Caco-2 (cell line): ENCODE measurements at regions not wholly inside any gene's neighbourhood (a gene's known extent, or its start where the extent isn't known, plus 50 kb on each side); places are given as distances from the start of the nearest gene placed in this dataset.

Source experiments
- BruUV-seq: library from RNA; stranded (reverse); fragments of 400-500 nt; replicated peaks from 2 replicates; lab custom pipeline; 2021; lab: Mats Ljungman, UMichigan
- CTCF ChIA-PET: fragments of 300-600 bp; sonication (Branson Sonifier 250); formaldehyde crosslinking; loops from one replicate; lab custom pipeline; 2022; ENCODE audit warnings: antibody characterized with exemption; lab: Charles Lee
- POLR2A ChIA-PET: fragments of 300-600 bp; sonication (Branson Sonifier 250); formaldehyde crosslinking; loops from one replicate; lab custom pipeline; 2022; ENCODE audit warnings: antibody characterized with exemption; lab: Charles Lee
- DNase-seq, 2 experiments: peaks; one replicate each; pipeline versions ENCODE4 v3.0.0 to v3.0.0-alpha.2; 2020 to 2022
- H3K27me3 ChIP-seq: replicated peaks from 2 replicates; pipeline ENCODE4 v1.6.0; 2011; ENCODE audit warnings: low read length; ENCODE audit not compliant: control insufficient read depth, insufficient read depth
- H3K36me3 ChIP-seq: 2 replicates; pipeline ENCODE4 v1.5.1; 2011; ENCODE audit warnings: low read length; ENCODE audit not compliant: control insufficient read depth, insufficient read depth
- H3K4me1 ChIP-seq: fragments of 250-450 bp; sonication (Bioruptor Pico); 2 replicates; pipeline ENCODE4 v1.5.1; 2020; ENCODE audit warnings: mild to moderate bottlenecking
- H3K4me3 ChIP-seq: 2 replicates; pipeline ENCODE4 v1.5.1; 2011; ENCODE audit warnings: low read depth, mild to moderate bottlenecking, control low read depth, low read length
- H3K9me3 ChIP-seq: fragments of 250-450 bp; sonication (Bioruptor Pico); 2 replicates; pipeline ENCODE4 v1.5.1; 2020; ENCODE audit warnings: mild to moderate bottlenecking, moderate library complexity
- H3K27ac Mint-ChIP-seq: one replicate; pipeline ENCODE4 v1.8.0; 2022; ENCODE audit warnings: mixed read lengths; ENCODE audit not compliant: unreplicated experiment
- H3K27me3 Mint-ChIP-seq: one replicate; pipeline ENCODE4 v1.8.0; 2022; ENCODE audit warnings: mixed read lengths; ENCODE audit not compliant: insufficient read depth, unreplicated experiment
- H3K36me3 Mint-ChIP-seq: one replicate; pipeline ENCODE4 v1.8.0; 2022; ENCODE audit warnings: mild to moderate bottlenecking, mixed read lengths; ENCODE audit not compliant: insufficient read depth, unreplicated experiment
- H3K4me1 Mint-ChIP-seq: one replicate; pipeline ENCODE4 v1.8.0; 2022; ENCODE audit warnings: low read depth, mixed read lengths; ENCODE audit not compliant: unreplicated experiment
- H3K4me3 Mint-ChIP-seq: one replicate; pipeline ENCODE4 v1.8.0; 2022; ENCODE audit warnings: mild to moderate bottlenecking, moderate library complexity, mixed read lengths; ENCODE audit not compliant: unreplicated experiment
- H3K9me3 Mint-ChIP-seq: one replicate; pipeline ENCODE4 v1.8.0; 2022; ENCODE audit warnings: mixed read lengths; ENCODE audit not compliant: unreplicated experiment
- intact Hi-C: fragments of 100-400 bp; cut with micrococcal nuclease; formaldehyde crosslinking; loops from one replicate; pipeline ENCODE4 v1.10.0; 2022; ENCODE audit not compliant: unreplicated experiment
- TF ChIP-seq, protein P1 (sequence below), 2 experiments: fragments of 200-600 bp in 1 of 2; IDR thresholded peaks; 1 replicate in 1 of 2; 2 replicates in 1 of 2; pipeline versions ENCODE4 v1.5.1 to v1.8.0; 2011 to 2022; ENCODE audit warnings: antibody characterized with exemption in 1 of 2, control low read depth in 1 of 2, inconsistent platforms in 1 of 2, low read depth in 1 of 2, low read length in 1 of 2, mild to moderate bottlenecking in 1 of 2, moderate library complexity in 1 of 2; ENCODE audit not compliant: insufficient read depth in 1 of 2, severe bottlenecking in 1 of 2, unreplicated experiment in 1 of 2

DNA sequence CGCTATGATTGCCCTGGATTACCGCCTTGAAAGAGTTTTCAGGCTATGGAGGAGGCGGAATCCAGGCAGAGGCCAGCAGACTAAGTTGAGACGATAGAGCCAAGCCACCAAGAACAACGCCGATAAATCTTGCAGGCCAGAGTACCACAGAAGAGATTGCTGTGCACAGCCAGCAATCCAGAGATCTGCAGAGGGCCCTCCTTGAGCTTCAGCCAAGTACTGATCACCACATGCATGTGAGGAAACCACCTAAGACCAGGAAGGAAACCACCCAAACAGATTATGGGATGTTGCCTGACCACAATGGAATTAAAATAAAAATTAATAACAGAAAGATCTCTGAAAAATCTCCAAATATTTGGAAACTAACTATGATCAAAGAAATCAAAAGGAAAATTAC is 74.9 kb downstream of the GCNT4 start:
- H3K27me3 ChIP-seq: no peaks in the 10 kb centered on the region
- Mint-ChIP-seq H3K27me3 (no peaks in the 10 kb centered on the region), H3K9me3 (peaks cover 23% of the 10 kb centered on the region), H3K36me3 (no peaks in the 10 kb centered on the region), H3K4me1 (no peaks in the 10 kb centered on the region), H3K4me3 (no peak overlapping the region), H3K27ac (no peak overlapping the region)
- BruUV-seq: no TSS peak
- POLR2A ChIA-PET: no interaction called here
- no peak for DNase-seq
- CTCF ChIA-PET: no interaction called here
- peaks cover 4% of the 10 kb centered on the region; the same call in 1 of the 2 replicates for H3K9me3 ChIP-seq
- no peaks in the 10 kb centered on the region; the same call in 1 of the 2 replicates for H3K36me3 ChIP-seq
- intact Hi-C loops: no loop called here
- H3K4me1 ChIP-seq: no peaks in the 10 kb centered on the region
- TF ChIP-seq, protein P1, sequence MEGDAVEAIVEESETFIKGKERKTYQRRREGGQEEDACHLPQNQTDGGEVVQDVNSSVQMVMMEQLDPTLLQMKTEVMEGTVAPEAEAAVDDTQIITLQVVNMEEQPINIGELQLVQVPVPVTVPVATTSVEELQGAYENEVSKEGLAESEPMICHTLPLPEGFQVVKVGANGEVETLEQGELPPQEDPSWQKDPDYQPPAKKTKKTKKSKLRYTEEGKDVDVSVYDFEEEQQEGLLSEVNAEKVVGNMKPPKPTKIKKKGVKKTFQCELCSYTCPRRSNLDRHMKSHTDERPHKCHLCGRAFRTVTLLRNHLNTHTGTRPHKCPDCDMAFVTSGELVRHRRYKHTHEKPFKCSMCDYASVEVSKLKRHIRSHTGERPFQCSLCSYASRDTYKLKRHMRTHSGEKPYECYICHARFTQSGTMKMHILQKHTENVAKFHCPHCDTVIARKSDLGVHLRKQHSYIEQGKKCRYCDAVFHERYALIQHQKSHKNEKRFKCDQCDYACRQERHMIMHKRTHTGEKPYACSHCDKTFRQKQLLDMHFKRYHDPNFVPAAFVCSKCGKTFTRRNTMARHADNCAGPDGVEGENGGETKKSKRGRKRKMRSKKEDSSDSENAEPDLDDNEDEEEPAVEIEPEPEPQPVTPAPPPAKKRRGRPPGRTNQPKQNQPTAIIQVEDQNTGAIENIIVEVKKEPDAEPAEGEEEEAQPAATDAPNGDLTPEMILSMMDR (IDR thresholded peaks at IDR 0.05; ENCODE audit: insufficient read depth in 1 of 2, low read depth in 1 of 2, low read length in 1 of 2, severe bottlenecking in 1 of 2, unreplicated experiment in 1 of 2): no peak
- H3K4me3 ChIP-seq: no peak overlapping the region

DNA sequence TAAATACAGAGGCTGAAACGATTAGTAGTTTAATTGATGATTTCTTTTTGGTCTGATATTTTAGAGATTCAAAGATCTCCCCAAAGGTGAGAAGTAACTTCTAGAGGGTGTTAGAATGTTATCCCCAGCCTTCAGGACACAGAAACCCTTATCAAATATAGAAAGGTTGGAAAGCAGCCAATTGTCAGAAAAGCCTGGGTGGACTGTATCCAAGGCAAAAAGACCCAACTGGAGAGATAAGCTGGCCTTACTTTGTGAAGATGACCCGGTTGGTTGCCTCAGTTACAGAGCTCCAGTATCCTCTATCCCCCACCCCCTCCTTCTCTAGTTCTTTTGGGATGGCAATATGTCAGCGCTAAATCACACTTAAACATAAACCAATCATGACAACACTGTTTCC is 75.7 kb downstream of the GCNT4 start:
- intact Hi-C loops: no loop called here
- Histone ChIP-seq H3K4me1 (peaks cover under 1% of the 10 kb centered on the region; the same call in 1 of the 2 replicates), H3K4me3 (no peak overlapping the region), H3K9me3 (peaks cover 12% of the 10 kb centered on the region; the same call in 1 of the 2 replicates), H3K27me3 (no peaks in the 10 kb centered on the region), H3K36me3 (no peaks in the 10 kb centered on the region; the same call in 1 of the 2 replicates)
- CTCF ChIA-PET: no interaction called here
- H3K27me3 Mint-ChIP-seq: no peaks in the 10 kb centered on the region
- peaks cover 23% of the 10 kb centered on the region for H3K9me3 Mint-ChIP-seq
- POLR2A ChIA-PET: no interaction called here
- H3K4me3 Mint-ChIP-seq: no peak overlapping the region
- H3K36me3 Mint-ChIP-seq: no peaks in the 10 kb centered on the region
- DNase-seq: no peak
- no TSS peak for BruUV-seq
- no peak overlapping the region for H3K27ac Mint-ChIP-seq
- H3K4me1 Mint-ChIP-seq: no peaks in the 10 kb centered on the region
- TF ChIP-seq, protein P1 (IDR thresholded peaks at IDR 0.05; ENCODE audit: insufficient read depth in 1 of 2, low read depth in 1 of 2, low read length in 1 of 2, severe bottlenecking in 1 of 2, unreplicated experiment in 1 of 2): no peak

DNA sequence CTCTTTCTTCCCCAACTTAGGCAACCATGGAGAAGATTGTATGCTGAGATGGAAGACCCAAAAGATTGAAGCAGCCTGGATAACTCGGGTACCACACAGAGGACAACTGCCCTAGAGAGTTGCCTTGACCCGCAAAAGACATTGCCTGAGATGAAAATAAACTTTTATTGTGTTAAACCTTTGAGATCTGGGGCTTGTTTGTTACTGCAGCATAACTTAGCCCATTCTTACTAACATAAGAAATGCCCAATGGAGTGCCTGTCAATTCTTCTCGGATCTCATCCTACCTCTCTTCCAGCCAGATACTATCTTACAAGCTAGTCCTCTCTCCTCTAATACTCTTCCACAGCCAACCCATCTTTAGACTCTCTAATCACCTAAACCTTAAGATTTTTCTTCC is 76.8 kb downstream of the GCNT4 start:
- TF ChIP-seq, protein P1 (IDR thresholded peaks at IDR 0.05; ENCODE audit: insufficient read depth in 1 of 2, low read depth in 1 of 2, low read length in 1 of 2, severe bottlenecking in 1 of 2, unreplicated experiment in 1 of 2): no peak
- intact Hi-C loops: no loop called here
- DNase-seq: no peak
- Histone ChIP-seq H3K4me3 (no peak overlapping the region), H3K9me3 (peaks cover 18% of the 10 kb centered on the region; the same call in 1 of the 2 replicates), H3K27me3 (no peaks in the 10 kb centered on the region), H3K36me3 (no peaks in the 10 kb centered on the region; the same call in 1 of the 2 replicates), H3K4me1 (peaks cover 11% of the 10 kb centered on the region)
- Mint-ChIP-seq H3K36me3 (no peaks in the 10 kb centered on the region), H3K4me3 (no peak overlapping the region), H3K9me3 (peaks cover 23% of the 10 kb centered on the region), H3K4me1 (peaks cover 10% of the 10 kb centered on the region), H3K27me3 (no peaks in the 10 kb centered on the region), H3K27ac (no peak overlapping the region)
- POLR2A ChIA-PET: no interaction called here
- CTCF ChIA-PET: no interaction called here
- BruUV-seq: no TSS peak
